ENCODE measurements at regions not wholly inside any gene's neighbourhood (a gene's known extent, or its start where the extent isn't known, plus 50 kb on each side); places are given as distances from the start of the nearest gene placed in this dataset.

GRCh38 chr12:60834372-60834771 lies 1238.5 kb downstream of the SLC16A7 start:
- H3K4me3 ChIP-seq (replicated peaks in 1 of 3; ENCODE audit: low read depth in 2 of 3, low read length in 3 of 3): no peak overlapping the region
- no peaks in the 10 kb centered on the region for H3K27me3 Mint-ChIP-seq (ENCODE audit: low read depth in 3 of 3)
- H2AFZ ChIP-seq (ENCODE audit: insufficient read depth, low read depth, low read length, poor library complexity, severe bottlenecking): no peak overlapping the region
- H3K27ac ChIP-seq (ENCODE audit: low read depth in 1 of 2, low read length in 2 of 2): no peak overlapping the region
- no peaks in the 10 kb centered on the region for H3K4me1 ChIP-seq (ENCODE audit: control insufficient read depth in 1 of 2, insufficient read depth in 2 of 2, low read length in 2 of 2)
- H3K9me3 ChIP-seq (replicated peaks in 1 of 2; ENCODE audit: control insufficient read depth in 1 of 2, insufficient read depth in 1 of 2, low read length in 2 of 2): peaks cover 3 to 5% of the 10 kb centered on the region in 2 donors
- no peaks in the 10 kb centered on the region for H3K36me3 ChIP-seq (replicated peaks in 1 of 2; ENCODE audit: control insufficient read depth in 1 of 2, insufficient read depth in 2 of 2, low read length in 2 of 2)
- H3K4me1 Mint-ChIP-seq: no peaks in the 10 kb centered on the region
- peaks cover 0 to 8% (median 5%) of the 10 kb centered on the region in 7 donors for H3K9me3 Mint-ChIP-seq
- H3K36me3 Mint-ChIP-seq: no peaks in the 10 kb centered on the region
- H4K20me1 ChIP-seq (ENCODE audit: insufficient read depth, low read length): no peaks in the 10 kb centered on the region
- no peak overlapping the region for H3K4me3 Mint-ChIP-seq
- H3K9ac ChIP-seq (ENCODE audit: insufficient read depth, low read length, poor library complexity, severe bottlenecking): no peak overlapping the region
- intact Hi-C loops (cut with micrococcal nuclease): no loop called here
- no peak for TF ChIP-seq CTCF (IDR thresholded peaks at IDR 0.05)
- no peak for DNase-seq
- H3K4me2 ChIP-seq (replicated peaks; ENCODE audit: extremely low read depth, low read length, poor library complexity, severe bottlenecking): no peak overlapping the region
- H3K27ac Mint-ChIP-seq: no peak overlapping the region
- no peaks in the 10 kb centered on the region for H3K27me3 ChIP-seq (ENCODE audit: control insufficient read depth in 2 of 2, insufficient read depth in 2 of 2, low read length in 2 of 2)
- no peaks in the 10 kb centered on the region for H3K79me2 ChIP-seq (ENCODE audit: insufficient read depth, low read length)

- H3K36me3 Mint-ChIP-seq: no peaks in the 10 kb centered on the region
- H3K79me2 ChIP-seq (ENCODE audit: insufficient read depth, low read length): no peaks in the 10 kb centered on the region
- H3K27me3 Mint-ChIP-seq (ENCODE audit: low read depth in 3 of 3): no peaks in the 10 kb centered on the region
- H3K4me1 Mint-ChIP-seq: no peaks in the 10 kb centered on the region
- H3K27ac Mint-ChIP-seq: no peak overlapping the region
- no peak for TF ChIP-seq CTCF (IDR thresholded peaks at IDR 0.05)
- H3K36me3 ChIP-seq (replicated peaks in 1 of 2; ENCODE audit: control insufficient read depth in 1 of 2, insufficient read depth in 2 of 2, low read length in 2 of 2): no peaks in the 10 kb centered on the region
- H3K27me3 ChIP-seq (ENCODE audit: control insufficient read depth in 2 of 2, insufficient read depth in 2 of 2, low read length in 2 of 2): no peaks in the 10 kb centered on the region
- H3K9ac ChIP-seq (ENCODE audit: insufficient read depth, low read length, poor library complexity, severe bottlenecking): no peak overlapping the region
- H3K4me2 ChIP-seq (replicated peaks; ENCODE audit: extremely low read depth, low read length, poor library complexity, severe bottlenecking): no peak overlapping the region
- no peak overlapping the region for H3K4me3 Mint-ChIP-seq
- DNase-seq: no peak
- peaks cover 3 to 9% of the 10 kb centered on the region in 2 donors for H3K9me3 ChIP-seq (replicated peaks in 1 of 2; ENCODE audit: control insufficient read depth in 1 of 2, insufficient read depth in 1 of 2, low read length in 2 of 2)
- no peak overlapping the region for H3K4me3 ChIP-seq (replicated peaks in 1 of 3; ENCODE audit: low read depth in 2 of 3, low read length in 3 of 3)
- H3K9me3 Mint-ChIP-seq: peaks cover 0 to 8% (median 6%) of the 10 kb centered on the region in 7 donors
- intact Hi-C loops (cut with micrococcal nuclease): no loop called here
- no peak overlapping the region for H2AFZ ChIP-seq (ENCODE audit: insufficient read depth, low read depth, low read length, poor library complexity, severe bottlenecking)
- no peaks in the 10 kb centered on the region for H3K4me1 ChIP-seq (ENCODE audit: control insufficient read depth in 1 of 2, insufficient read depth in 2 of 2, low read length in 2 of 2)
- H4K20me1 ChIP-seq (ENCODE audit: insufficient read depth, low read length): no peaks in the 10 kb centered on the region
- H3K27ac ChIP-seq (ENCODE audit: low read depth in 1 of 2, low read length in 2 of 2): no peak overlapping the region
- no CpG with 5 or more reads among the region's 3 CpGs for WGBS (ENCODE audit: insufficient coverage)
Observed at GRCh38 chr12:60834806-60835205, 1239.0 kb downstream of the SLC16A7 start.

Data from CD14-positive monocyte (primary cell).